ENCODE measurements at regions not wholly inside any gene's neighbourhood (a gene's known extent, or its start where the extent isn't known, plus 50 kb on each side); places are given as distances from the start of the nearest gene placed in this dataset.

DNA sequence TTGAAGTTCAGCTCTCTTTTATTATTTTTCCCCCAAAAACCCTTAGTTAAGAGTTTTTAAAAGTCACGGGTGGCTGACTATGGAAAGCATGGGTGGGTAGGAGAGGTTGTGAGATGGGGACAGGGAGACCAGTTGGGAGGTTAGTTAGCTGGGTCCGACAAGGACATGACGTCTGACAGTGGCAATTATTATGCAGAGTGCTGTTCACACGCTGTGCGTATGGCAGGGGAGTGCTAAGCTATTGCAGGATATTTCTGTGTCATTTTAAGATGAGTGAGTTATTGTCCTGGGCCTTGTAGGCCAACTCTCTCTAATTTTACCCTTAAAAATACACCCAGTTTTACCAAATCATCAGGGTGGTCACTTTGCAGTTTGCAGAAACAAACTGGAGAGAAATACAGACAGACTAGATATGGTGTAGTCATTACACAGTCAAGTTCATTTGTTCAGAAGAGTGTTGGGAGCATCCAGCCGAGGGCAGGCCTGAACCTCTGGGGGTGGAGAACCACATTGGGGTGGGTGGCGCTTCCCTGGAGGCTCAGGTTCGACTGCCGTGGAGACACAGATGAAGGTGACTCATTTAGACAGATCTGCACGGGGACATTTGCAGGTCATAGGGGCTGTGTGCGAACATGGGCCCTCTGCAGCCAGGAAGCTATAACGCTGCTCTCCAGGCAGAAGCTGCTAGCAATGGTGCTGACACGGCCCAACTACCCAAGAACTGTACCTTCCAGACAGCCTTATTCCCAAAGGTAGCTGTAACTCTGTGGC lies 307.6 kb downstream of the QKI start:
- no peak for DNase-seq (ENCODE audit: low read depth)

DNA sequence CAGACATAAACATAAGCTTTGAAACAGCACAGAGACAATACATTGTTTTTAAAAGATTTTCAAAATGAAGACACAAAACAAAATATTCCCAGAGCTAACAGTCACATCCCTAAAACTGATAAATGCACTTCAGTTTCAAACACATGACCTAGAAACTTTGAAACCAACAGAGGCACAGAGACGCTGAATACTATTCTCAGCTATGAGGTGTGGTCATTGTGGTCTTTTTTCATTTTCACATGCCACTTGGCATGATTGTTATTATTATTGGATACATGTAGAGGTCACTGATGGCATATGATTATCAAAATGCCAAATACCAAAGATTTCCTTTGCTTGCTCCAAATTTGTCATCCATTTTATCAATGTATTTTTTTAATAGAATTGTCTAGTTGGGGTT lies 306.9 kb downstream of the QKI start:
- no peak for DNase-seq (ENCODE audit: low read depth)

DNA sequence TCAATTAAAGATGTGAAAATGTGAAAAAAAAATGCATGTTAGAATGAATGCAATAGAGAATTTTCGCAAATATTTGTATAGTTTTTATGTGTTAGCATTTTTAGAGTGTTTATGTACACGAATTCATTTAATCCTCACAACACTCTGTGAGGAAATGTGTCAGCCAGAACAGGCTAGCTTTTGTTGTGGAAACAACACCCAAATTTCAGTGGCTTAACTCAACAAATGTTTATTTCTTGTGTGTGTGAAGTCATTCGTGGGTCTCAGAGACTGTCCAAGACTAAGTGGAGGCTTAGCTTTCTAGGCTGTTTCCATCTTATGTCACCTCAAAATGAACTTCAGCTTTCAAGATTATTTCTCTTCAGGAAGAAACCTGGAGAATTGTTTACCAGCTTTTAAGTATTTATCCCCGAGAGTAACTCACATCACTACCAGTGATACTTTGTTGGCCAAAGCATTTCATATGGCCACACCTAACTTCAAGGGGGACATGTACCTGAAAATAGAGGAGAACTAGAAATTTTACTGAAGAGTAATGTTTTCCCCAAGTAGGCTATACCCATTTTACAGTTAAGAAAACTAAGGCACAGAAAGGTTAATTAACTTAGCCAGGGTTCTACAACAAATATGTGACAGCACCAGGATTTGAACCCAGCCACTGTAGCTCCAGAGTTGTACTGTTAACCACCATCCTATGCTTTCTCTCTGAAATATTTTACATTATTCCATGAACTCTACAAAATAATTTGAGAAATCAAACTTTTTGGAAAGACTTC lies 306.1 kb downstream of the QKI start:
- DNase-seq (ENCODE audit: low read depth) = no peak

DNA sequence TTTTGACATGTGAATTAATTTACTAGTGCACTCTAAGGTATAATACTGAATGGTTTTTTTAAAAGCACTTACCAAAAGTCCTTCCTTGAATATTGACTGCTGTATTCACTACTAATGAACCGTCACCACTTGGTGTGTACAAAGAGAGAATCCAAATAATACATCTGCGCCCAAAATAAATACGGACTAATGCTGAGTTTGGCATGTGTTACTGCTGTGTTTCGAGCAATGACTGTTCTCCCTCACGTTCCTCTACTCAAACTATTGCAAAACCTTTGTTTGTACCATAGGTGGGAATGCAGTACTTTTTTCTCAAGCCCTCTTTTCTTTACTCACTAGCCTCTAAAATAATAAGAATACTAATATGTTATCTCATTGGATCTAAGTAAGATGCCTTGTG lies 305.5 kb downstream of the QKI start:
- DNase-seq (ENCODE audit: low read depth) = no peak

DNA sequence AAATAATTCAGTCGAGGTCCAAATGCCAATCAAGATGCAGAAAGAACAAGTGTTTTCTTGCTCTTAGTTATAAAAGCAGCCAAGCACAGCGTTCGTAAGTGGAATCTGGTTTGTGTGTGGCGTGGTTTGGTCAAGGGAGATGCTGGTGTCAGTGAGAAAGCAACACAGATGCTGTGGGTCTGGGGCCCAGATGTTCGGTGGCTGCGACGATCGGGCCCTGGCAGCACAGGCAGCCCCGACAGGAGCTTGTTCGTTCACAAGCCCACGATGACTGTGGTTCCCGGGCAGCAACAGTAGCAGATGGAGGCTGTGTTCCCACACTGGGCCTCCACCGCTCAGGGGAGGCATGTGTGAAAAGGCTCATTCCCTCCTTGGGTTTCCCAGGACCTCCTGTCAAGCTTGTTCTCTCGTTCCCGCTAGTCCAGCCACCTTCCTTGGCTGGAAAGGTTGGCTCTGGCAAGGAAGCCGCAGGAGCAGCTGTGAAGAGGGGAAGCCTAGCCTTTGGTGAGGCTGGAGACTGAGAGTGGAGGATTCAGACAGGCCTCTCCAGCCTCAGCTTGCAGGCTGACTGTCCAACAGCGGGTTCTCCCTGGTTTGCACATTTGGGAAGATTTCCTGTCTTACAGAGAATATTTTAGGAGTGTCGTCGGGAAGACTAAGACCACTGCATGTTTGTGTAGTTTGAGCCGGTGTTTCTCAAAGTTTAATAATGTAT lies 304.7 kb downstream of the QKI start:
- no peak for DNase-seq (ENCODE audit: low read depth)

DNA sequence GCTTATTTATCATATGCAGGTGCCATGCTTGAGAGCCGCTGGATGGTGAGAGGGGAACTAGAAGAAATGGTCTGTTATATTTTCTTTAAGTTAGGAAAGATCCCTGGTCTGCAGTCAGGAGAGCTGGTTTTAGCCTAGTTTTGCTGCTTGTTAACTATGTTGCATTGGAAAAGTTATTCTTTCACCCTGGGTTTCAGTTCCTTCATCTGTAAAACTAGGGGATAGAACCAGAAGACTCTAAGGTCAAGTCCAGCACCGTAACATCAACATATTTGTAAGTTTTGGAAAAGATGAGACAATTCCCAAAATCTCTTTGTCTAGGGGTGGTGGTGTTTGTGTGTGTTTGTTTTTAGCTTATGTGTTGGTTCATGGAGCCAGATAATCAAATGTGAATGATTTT lies 304.0 kb downstream of the QKI start:
- no peak for DNase-seq (ENCODE audit: low read depth)

DNA sequence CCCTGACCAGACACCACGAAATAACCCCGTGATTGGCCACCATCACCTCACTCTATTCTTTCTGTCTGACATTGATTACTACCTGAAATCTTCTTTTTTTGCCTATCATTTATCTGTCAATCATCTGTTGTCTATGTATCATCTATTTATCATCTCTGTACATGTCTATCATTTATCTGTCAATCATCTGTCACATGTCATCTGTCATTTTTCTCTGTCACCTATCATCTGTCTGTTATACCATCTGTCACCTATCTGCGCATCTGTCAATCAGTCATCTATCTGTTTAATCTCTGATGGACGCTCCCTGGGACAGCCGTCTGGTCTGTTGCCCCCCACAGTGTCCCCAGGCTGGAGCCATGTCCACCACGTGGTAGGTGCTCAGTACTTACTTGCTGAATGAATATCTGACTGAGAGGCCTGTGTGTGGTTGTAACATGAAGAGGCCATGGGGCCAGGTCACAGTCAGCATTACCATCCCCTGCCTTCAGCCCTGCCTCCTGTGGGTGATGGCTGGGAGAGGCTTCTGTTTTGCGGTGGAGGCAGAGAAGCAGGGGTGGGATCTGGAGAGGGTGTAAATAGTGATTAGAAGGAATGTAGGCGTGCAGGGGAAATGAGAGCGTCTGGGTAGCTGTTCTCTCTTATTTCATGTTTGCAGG lies 302.7 kb downstream of the QKI start:
- no peak for DNase-seq (ENCODE audit: low read depth)

DNA sequence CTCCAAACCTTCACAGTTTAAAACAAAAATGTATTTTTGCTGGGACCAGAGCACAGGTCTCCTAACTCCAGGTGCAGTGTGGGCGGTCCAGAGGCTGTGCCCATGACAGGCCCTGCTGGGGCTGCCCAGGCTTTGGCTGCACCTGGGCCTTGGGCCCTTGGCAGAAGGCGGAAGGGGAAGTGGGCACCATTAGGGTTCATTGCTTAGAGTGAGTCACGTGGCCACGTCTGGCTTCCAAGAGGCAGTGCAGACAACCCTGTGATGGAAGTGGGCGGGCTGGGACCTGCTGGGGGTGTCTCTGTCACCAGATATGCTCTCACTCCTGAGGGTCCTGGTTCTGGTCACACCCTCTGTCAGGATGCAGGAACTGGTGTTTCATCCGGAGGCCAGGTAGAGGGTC lies 302.2 kb downstream of the QKI start:
- DNase-seq (ENCODE audit: low read depth) = no peak

DNA sequence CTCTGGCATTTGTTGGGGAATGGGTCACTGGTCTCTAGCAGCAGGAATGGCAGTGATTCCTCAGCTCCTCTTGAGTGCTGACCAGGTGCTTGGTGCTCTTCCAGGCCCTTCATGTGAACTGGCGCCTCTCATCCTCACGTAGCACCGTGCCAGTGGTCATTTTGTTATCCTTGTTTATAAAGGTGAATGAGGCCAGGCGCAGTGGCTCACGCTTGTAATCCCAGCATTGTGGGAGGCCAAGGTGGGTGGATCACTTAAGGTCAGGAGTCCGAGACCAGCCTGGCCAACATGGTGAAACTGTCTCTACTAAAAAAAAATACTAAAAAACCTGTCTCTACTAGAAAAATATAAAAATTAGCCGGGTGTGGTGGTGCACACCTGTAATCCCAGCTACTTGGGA lies 301.3 kb downstream of the QKI start:
- no peak for DNase-seq (ENCODE audit: low read depth)

DNA sequence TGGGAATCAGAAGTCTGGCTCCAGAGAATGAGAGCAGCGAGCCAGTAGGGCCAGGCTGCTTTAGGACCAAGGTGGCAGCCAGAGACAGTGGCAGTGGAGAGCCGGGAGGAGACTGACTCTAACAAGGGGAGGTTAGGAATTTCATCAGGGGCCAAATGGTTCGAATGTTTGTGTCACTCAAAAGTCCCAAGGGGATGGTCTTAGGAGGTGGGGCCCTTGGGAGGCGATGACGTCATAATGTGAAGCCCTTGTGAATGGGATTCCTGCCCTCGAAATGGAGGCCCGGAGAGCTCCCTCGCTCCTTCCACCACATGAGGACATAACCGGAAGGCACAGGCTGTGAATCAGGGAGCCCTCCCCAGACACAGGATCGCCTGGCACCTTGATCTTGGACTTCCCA lies 299.7 kb downstream of the QKI start:
- DNase-seq (ENCODE audit: low read depth) = no peak

DNA sequence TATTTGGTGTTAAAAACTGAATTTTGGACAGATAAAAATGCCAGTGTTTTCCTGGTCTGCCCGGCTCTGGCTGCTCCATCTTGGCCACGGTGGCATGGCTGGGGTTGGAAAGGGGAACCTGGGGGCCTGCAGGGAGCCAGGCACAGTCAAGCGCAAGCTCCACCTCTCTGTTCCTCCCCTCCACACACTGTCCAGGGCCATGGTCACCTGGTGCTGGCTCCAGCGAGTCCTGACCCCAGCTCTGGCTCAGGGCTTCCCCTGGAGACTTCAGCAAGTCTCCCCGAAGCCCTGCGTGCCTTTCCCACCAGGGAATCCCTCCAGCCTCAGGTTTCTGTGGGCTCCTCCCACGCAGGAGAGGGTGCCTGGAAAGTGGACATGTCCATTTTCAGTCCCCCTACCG lies 298.5 kb downstream of the QKI start:
- no peak for DNase-seq (ENCODE audit: low read depth)

DNA sequence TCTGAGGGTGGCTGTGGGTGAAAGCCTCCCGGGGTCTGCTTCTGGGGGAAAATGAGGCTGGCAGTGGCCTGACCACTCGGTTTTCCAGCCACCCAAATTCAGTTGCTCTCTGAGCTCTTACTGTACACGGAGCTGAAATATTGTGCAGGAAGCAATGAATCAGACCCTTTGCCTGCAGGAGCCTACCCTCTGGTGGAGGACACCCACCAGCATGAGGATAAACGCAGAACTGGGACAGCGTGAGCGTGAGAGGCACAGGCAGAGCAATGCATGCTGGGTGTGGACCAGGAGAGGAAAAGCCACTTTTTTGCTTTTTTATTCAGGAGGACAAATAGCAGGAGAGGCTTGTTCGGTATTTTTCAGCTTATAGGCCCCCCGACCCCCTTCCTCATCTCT lies 298.0 kb downstream of the QKI start:
- DNase-seq (ENCODE audit: low read depth) = no peak

DNA sequence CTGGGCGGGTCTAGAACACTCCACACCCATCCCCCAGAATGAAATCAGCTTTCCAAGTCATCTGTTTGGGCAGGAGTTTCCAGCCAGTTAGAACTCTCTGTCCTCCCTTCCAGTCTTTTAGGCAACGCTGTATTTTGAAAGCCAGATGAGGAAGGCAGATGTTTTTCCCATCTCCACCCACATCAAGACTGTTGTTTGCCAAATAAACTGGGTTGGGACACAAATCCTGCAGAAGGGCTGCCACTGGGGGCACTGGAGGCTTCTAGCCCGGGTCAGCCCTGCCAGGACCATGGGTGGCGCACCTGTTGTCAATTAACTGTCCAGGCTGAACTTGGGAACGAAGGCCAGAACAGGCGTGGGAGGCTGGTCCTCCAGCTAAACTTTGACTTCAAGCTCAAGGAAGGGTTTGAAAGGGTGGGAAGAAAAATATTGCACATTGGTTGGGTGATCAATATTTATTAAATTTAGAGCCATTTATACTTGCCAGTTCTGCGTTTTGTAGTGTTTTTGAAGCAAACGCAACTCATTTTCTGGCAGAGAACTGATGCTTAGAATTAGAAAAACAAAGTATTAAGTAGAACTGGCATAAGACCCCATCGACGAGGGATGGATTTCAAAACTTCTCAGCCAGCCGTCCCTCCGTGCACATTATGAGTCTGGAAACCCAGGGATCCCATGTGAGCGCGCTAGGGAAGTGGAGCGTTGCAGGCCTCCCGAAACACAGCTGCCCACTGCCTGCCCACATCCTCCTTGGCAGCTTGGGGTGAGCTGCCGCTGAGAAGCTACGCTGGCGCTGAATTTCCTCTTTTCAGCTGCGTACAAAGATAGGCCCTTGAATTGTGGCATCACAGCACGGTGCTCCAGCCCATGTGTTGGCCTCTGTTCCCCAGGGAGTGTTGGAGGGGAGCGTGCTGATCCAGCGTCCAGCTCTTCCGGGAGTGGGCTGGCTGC lies 297.4 kb downstream of the QKI start:
- DNase-seq (ENCODE audit: low read depth) = no peak

DNA sequence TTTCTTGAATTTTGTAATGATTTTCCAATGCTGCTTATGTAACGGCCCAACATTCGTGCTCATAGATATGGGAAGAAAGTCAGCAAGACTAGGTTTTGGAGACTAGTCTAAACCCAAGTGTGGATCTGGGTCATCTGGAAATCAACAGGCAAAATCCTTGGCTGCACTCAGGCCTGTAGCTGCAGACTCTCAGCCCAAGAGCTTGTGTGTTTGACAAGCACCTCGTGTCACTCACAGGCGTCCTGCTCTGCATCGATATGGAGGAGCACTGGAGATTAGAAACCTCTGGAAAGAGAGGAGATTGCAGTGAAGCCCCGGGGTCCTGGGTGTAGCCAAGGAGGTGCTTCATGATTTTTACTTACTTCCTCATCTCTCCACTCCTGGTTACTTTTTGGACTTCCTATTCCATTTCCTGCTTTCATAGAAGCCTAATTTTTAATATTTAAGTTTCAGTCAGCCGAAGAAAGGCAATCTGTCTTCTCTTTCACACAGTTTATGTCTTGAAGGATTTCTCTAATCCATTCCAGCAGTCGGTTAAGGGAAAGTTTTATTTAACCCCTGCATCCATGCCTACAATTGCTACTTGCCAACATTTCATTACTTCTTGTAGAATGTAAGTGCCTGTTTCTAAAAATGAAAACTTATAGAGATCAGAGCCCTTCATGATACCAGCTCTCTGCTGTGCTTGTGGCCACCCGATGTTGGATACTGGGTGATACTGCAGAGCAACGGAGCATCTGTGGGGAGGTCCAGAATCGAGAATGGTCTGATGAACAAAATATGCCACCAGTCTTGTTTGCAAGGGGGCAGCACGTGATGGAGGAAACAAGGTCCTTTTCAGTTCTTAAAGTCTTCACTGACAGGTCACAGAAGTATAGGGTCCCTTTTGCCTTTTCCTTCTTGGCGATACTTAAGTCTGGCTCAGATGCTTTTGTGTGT lies 296.3 kb downstream of the QKI start:
- no peak for DNase-seq (ENCODE audit: low read depth)

DNA sequence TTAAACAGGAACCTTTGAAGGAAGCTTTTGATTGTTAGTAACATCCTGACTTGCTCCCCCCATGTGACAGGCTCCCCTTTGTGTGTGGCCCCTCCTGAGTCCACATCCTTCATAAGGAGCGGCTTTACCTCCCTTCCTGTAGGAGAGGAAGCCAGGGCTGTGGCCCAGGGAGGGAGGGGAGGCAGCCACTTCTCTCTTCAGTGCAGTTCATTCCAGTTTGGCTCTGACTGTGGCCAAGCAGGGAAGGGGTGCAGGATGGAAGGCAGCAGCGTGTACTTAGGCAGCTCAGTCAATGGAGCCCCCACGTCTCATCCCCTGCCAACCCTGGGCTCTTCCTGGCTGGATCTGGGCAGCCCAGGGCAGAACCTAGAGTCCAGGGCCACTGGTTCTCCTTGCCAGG lies 295.2 kb downstream of the QKI start:
- DNase-seq (ENCODE audit: low read depth) = no peak

DNA sequence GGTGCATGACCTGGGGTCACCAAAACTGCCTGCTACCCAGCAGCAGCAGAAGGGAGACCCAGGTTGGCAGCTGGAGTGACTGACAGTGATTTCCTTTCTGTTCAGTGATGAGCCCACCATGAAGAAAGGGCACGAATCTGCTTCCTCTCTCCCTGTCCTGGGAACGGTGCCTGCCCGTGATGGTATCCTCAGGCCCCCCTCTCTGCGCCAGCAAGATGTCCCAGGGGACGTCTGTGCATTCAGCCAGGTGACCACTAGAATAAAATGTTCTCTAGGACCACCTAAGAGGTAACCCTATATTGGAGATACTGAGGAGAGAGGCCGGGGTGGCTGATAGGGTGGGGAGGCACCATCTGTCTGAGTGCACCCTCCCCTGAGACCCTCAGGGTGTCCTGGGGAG lies 294.7 kb downstream of the QKI start:
- no peak for DNase-seq (ENCODE audit: low read depth)

DNA sequence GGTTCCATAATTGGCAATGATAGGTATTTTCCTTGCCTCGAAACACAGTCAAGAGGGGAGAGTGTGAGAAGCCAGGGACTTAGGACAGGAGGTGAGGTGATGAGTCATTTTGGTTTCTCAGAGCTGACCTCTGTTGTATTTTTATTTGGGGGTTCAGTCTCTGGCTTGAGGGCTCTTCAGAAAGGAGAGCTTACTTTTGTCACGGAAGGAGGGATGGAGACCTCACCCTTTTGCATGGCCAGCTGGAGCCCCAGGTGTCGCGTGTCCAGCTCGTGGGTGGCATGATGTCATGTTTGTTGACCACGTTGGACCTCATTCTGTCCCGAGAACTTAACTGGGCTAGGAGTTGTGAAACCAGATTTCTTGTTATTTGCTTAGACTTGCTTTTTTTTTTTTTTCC lies 293.9 kb downstream of the QKI start:
- no peak for DNase-seq (ENCODE audit: low read depth)

DNA sequence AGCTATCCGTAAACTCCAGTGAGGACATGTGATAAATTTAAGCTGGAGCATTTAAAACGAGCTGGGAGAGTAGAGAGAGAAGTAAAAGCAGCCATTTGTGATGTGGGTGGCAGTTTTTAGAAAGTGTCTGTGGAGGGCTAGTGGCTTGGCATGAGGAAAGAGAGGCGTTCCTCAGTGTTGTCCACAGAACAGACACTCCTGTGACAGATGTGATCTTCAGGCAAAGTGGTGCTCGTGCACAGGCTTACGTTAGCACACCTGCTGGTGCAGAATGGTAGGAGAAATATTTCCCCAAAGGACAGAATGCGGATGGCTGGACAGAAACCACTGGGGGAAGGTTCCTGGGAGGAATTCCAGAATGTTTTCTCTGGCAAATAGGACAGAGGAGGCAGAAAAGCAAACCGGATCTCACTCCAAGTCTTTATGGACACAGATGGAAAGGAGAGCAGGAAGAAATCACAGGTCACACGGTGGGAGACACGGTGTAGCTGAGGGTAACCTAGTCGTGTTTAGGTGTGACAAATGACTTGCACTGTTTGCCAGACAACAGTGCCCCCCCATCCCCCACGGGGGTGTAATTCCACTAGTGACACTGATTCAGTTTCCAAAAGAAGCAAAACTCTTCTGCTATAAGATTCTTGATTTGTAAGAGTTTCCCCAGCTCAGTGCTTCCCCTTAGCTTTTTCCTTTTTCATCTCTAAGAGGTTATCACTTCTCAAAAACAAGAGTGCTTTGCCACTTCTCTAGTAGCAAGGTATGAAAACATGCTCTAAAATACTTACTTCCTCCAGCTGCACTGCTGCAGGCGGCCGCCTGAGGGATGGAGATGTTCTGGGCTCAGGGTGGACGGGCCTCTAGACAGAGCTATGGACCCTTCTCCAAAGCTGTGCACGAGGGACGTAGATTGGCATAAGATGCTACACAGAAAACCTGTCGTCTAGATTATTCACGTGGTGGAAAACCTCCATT lies 293.2 kb downstream of the QKI start:
- DNase-seq (ENCODE audit: low read depth) = no peak

All from renal cortical epithelial cell (primary cell).